DMS 273 (cell line): ENCODE measurements at regions not wholly inside any gene's neighbourhood (a gene's known extent, or its start where the extent isn't known, plus 50 kb on each side); places are given as distances from the start of the nearest gene placed in this dataset.

ENCODE experiments used
- DNase-seq: peaks from one replicate; lab custom pipeline; 2025; ENCODE audit not compliant: unreplicated experiment; lab: John Stamatoyannopoulos, UW

DNA sequence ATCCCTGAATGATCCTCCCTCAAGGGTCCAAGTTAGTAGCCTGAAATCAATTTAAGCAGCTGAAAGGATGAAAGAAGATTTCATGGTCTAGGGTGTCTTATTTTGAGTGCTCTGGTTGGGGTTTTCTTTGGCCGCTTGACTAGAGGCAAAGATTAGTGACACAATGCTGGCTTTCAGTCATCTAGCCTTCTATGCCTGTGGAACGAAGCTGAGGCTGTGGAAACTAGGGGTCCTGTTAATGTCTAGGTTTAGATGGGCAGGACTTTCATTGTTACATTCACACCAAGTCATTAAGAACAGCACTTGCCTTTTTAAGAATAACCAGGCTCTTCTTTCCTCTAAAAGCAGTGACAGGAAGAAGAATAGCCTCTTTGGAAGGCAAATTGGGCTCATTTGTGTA lies 253.8 kb upstream of the E2F7 start:
- no peak for DNase-seq

DNA sequence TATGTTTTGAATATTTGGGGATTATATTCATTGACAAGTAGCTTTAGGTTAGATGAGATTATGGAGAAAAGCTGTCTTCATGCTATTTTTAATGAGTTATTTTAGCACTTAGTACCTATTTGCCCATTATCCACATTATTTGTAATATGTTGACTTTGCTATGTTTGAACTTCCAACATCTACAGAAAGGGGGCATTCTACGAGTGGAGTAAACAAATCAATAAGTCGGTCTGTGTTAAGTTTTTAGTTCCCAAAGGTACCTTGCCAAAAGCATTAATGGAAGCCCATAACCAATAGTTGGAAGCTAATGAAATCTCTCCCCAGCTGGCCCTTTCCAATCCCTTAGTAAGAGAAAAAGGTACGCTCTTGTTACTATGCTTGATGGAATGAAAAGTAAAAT lies 250.0 kb upstream of the E2F7 start:
- no peak for DNase-seq

DNA sequence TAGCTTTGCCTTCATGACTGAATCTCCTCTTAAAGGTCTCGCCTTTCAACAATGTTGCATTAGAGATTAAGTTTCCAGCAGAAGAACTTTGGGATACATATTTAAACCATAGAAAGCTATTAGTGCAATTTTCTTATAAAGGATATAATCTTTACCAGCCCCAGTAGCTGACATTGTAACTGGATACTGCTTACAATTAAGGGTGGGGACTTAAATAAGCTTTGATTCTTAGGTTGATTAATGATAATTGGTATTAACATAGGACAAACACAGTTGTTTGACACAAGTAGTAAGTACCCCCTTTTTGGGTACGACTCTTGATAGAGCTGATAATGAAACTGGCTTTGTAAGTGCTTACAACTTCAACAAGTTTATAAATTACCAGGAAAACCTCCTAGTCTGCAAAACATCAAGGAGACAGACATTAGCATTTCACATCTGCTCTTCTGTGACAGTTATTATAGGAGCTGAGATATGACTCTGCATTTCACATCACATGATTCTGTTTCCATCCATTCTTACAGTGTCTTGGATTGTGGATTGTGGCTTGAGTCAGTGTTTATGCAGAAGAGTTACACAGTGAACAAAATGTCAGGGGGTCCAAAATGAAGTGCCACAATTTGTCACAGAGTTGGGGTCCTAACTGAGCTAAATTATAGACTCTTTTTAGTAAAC lies 249.1 kb upstream of the E2F7 start:
- DNase-seq = no peak

DNA sequence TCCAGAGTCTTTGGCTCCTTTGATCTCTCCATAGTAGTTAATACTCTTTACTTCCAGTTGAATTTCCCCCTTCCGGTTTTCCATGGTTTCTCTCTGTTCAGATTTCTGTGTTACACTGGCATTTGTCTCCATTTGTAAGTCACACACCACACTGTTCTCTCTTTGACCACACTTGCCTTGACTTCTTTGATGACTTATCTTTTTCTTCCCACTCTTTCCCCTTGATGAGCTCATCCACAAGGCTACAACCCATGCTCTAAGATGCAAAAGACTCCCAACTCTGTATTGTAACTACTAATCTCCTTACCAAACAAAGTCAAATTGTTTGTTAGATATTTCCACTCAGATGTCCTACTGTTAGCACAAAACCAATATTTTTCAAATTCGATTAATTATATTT lies 242.7 kb upstream of the E2F7 start:
- DNase-seq = no peak

DNA sequence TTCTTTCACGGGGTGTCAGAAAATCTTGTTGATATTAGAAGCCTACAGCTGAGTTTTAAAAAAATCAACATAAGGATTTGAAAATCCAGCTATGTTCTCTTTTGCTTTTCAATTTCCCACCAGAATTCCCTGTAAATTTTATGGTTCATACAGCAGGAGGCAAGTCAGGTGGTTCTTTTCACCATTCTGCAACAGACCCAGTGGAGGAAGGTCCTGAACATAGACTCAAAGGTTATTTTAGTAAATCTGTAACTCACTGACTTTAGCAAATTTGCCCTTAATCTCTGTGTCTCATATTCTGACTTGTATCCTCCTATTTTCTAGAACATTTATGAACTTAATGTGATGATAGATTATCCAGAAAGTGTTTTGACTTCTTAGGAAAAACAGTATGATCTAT lies 235.4 kb upstream of the E2F7 start:
- no peak for DNase-seq

DNA sequence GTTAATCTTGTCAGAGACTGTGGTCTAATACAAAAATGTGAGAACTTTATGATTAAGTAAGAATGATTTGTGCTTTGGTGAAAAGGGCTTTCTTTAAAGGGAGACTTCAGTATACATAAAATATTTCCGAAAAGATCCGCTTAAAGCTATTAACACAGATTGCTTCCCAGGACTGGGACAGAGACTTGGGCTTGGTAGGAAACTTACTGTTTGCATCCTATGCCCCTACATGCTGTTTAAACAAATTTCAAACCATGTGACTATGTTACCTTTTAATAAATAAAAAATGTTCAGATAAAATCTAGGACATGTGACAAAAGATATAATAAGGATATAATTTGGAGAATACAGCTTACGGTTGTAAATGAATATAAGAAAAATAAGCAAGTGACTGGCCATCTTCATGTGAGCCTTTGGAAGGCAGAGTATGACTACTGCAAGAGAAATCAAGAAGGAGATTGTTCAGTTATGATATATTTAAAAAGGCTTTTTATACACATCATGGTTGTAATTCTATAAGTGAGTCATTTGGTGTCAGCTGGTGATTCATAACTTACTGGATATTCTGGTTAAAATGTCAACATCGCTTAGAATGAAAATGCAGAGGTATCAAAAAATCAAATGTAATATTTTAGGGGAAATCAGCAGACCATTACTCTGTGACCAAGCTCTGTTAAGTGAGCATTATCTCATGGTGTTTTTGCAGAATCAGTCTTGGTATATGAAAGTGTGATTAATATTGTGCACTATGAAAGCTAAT lies 234.7 kb upstream of the E2F7 start:
- DNase-seq = no peak

DNA sequence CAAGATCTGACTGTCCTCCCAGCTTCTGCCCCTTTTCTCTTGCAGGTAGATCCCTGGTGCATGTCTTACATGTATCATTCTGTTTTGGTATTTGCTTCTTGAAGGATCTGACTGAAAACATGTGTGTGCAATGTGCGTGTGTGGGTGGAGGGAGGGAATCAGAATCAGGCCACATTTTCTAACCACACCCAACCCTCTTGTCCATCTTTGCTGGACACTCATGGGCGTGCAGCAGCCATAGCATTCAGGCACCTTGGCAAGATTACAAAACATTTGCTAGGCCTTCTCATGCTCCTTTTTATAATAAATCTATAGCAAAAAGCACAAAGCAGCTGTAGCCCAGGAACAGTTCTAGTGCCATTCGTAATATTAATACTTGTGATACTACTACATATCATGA lies 233.6 kb upstream of the E2F7 start:
- no peak for DNase-seq

DNA sequence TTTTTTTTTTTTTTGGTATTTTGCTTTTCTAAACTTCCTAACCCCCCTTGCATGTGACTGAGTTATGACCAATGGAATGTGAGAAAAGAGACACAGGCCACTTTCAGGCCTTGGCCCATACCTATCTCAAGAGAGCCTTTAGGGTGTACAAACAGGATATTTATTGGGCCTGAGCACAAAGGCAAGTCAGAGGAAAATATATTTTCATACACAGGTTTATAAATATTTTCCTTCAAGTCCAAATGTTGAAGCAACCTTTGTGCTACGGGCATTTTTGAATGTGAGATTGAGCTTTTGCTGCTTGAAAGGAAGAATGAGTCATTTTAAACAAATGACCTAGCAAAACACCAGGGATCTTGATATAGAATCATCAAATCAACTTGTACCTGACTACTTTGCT lies 228.6 kb upstream of the E2F7 start:
- DNase-seq = no peak

DNA sequence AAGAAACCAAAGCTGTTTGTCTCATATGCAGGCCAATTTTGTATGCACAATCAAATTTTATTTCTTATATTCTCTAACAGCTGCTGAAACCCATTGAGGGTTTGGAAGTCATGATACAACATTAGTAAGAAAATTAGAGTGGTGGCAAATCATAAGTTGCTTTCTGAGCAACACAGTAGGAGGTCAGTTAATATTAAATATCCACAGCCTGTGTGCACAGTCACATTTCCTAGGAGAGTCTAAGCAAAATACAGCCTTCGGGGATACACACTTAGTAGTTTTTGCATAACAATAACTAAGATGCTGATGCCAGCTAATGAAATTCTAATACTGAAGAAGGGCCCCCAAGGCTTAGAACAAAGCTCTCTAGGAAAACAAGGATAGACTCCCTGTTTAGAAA lies 209.6 kb upstream of the E2F7 start:
- DNase-seq = no peak

DNA sequence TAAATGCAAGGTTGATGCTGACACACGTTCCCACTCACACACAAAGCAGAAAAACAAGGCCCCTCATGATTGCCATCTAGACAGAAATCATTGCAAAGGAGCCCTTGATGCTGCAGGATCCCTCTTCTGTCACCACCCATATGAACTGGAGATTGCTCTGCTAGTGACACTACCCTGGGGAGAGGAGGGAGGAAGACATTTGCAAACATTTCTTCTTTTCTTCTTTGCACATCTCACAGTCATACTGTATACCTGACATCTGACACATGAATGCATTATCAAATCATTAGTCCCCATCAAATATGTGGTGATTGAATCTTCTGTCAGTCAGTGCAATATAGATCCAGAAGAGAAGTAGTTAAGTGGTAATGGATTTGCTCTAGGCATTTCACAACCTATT lies 208.5 kb upstream of the E2F7 start:
- DNase-seq = no peak

DNA sequence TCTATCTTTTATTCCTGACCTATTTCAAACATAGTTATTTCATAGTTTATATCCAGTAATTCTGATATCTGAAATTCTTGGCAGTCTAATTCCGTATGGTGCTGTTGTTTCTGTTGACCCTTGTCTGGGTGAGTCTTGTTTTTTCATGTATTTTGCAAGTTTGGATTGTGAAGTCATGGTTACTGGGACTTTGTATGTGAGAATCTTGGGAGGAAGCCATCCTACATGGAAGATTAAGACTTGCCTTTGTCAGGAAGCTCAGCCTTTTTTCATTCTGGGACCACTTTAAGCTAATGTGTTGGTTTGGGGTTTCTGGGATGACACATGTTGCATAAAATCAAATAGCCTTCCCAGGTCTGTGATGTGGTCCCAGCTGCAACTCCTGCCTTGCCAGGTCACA lies 191.6 kb upstream of the E2F7 start:
- no peak for DNase-seq

DNA sequence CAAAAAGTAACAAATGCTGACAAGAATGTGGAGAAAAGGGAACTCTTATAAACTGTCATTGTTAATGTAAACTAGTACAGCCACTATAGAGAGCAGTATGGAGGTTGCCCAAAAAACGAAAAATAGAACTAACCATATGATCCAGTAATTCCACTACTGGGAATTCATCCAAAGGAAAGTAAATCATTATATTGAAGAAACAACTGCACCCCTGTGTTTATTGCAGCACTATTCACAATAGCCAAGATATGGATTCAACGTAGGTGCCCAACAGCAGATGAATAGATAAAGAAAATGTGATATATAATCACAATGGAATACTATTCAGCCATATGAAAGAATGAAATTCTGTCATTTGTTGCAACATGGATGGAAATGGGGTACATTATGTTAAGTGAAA lies 188.0 kb upstream of the E2F7 start:
- DNase-seq = no peak

DNA sequence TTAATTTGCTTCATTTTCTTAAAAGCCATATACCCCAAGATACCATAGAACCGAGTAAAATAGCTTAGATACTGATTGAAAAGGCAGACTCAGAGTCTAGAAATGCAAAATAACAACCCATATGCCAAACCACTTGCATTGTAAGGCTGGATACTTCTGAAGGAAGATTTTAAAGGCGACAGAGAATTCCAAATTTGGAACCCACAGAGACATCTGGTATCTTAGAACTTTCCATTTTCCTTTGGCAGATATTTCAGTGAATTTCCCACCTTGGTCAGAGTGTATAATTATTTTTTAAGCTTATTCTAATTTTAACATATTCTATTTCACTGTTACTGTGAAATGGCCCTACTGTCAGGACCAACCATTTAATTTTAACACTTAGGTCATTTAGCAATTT lies 186.4 kb upstream of the E2F7 start:
- DNase-seq = no peak

DNA sequence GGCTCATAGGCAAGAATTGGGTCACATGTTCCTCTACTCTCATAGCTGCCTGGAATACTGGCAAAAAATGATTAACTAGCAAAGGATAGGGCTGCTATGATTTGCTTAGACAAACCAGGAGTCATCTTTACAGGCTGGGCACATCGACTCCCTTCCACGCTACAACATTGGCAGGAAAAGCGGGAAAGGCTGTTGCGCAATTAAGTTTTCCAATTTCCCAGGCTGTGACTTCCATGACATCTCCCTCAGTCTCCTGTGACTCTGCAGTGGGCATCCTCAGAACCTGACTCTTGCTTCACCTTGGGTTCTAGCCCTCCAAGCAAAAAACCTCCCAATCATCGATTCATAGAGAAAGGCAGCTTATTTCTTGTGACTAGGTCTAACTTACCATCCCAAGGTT lies 184.5 kb upstream of the E2F7 start:
- DNase-seq = no peak

DNA sequence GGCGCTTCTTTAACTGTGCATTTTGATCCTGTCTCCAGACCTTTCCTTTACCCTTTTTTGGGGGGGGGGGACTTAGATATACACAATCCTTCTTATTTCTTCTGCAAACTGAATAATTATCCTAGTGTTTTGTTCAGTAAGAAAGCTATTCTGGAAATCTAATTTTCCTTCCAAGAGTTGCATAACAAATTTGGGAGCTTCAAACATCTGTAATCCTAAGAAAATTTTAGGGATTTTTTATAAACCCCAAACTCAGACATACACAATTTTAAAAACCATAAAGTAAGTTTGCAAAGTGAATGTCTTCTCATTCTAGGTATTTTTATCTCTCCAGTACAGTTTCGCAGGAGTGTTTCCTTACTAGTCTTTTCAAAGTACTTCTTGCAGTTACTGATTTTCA lies 182.7 kb upstream of the E2F7 start:
- DNase-seq = no peak

DNA sequence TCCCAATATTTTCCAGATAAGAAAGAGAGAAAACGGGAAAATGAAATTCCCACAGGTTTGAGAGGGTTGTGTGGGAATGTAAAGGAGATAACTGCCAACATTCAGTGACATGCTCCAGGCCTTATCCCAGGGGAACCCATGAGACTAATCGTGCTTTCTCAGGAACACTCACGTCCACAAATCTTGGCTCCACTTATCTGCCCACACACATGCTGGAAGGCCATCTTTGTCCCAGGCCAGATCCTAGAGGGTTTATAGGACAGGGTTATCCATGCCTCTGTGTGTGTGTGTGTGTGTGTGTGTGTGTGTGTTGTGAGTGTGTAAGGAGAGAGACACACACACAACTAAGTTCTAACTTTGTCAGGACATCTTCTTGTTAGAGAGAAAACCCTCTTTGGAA lies 182.2 kb upstream of the E2F7 start:
- no peak for DNase-seq

DNA sequence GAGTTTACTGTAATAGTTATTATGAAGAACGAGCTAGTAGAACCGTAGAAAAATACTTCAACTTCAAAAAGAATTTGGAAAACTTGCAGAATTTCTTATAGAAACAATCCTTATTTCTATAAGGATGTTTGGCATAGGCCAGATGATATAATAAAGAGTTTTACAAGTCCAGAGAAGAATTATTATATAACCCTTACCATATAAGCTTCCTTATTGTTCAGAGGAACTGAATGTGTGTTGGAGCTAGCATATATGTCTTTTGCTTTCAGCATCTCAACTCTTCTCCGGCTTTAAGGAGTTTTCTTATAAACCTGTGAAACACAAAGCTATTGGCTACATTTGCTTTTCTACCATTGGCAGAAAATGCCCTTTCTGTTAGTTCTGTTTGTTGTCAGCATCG lies 178.0 kb upstream of the E2F7 start:
- DNase-seq = no peak

DNA sequence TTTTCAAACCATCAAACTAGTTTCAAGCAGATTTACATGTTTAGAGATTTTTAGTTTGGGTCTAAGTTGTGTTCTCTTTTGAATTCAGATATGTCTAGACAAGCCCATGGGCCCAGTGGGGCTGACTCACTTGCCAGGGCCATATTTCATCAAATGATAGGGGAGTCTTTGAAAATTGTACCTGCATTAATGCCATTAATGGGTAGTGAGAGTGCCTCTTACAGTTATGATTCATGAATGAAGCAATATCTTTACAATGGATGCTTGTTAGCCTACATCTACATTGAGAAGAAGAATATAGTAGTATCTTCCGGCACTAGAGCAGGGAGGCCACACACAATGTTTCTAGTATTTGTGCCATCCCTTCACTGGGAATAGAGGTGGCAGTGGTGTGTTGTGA lies 174.2 kb upstream of the E2F7 start:
- DNase-seq = no peak

DNA sequence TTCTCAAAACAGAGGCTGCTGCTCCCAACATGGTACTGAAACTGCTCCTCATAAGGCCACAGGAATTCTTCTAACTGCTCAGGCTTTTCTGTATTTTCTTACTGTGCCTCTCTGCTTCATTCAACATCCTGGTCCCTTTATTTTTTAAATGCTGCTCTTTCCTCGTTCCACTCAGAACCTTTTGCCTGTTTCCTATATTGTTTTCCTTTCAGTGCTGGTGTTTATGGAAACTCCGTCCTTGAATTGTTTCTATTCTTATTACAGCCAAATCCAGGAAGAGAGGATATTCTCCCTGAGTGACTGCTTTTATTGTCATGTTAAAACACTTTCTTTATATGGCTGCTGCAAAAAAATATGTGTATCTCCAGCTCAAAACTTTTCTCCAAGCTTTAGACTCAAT lies 173.0 kb upstream of the E2F7 start:
- no peak for DNase-seq

DNA sequence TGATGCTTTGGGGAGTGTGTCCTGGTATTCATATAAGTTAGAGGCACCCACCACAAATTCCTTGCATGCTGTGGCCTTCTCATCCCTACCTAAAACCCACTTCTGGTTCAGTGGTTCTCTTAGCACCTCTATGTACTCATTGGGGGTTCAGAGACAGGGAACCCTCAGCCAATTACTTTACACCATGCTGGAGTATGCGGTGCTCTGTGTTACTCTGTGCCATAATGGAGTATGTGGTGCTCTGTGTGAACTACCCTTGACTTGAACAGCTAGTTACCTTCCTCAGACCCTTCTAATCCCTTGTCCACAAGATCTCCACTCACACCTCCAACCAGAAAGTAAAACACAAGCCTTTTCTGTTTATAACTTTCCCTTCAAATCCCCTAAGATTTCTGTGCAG lies 172.5 kb upstream of the E2F7 start:
- DNase-seq = no peak

DNA sequence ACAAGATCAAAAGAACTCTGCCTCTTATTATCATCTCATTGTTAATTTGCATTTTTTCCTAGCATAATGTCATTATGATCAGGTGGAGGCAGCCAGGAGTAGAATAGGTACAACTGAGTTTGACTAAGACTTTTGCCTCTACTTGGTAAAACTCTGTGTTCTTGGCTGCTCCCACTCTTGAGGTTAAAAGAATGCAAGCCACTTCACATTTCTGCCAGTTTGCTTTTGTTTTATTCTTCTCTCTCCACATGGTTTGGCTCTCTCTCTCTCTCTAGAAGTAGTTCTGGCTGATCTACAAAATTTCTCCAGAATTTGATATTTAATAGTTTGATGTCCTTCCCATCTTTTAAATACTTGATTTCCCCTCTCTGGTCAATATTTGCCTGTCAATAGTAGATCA lies 170.7 kb upstream of the E2F7 start:
- DNase-seq = no peak

DNA sequence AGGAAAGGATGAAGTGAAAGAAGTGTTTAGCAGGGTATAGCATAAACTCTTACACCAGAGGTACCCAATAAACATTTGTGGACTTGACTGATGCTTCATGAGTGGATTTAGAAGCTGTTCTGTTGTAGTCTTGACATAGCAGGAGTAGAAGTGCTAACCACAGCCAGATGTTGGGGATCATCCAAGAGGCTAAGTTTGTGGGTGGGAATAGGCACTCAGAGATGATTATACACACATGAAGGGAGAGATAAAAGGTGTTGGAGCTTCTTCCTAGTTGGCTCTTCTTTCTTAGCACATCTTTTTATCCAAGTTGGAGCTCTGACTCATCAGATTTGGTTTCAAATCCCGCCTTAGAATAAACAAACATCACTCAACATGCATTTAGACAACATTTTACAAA lies 166.7 kb upstream of the E2F7 start:
- DNase-seq = no peak

DNA sequence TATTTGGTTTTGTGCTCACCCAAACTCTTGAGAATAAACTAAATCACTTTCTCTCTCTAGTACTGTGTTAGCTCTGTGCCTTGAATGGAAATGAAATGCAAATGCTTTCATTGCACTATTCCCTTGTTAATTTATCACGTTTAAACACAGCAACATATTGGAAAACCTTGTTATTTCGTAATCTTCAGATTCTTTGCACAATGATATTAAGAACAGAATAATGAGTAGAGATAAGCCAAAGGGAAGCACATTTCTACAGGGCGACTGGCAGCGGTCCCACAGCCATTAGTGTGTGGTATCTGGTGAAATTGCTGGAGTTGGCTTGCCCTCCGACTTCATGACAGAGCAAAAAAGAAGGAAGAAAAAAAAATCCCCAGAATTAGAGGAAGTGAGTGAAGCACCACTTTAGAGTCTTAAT lies 166.1 kb upstream of the E2F7 start:
- peak; percentile 26 for DNase-seq
